ENCODE measurements at regions not wholly inside any gene's neighbourhood (a gene's known extent, or its start where the extent isn't known, plus 50 kb on each side); places are given as distances from the start of the nearest gene placed in this dataset.

GRCh38 chr12:17416748-17417147 is 673.2 kb downstream of the RERGL start:
- no peak for TF ChIP-seq CTCF (IDR thresholded peaks at IDR 0.05; ENCODE audit: insufficient read depth, low read length, poor library complexity, severe bottlenecking)
- DNase-seq (ENCODE audit: low read depth), result no peak
- Histone ChIP-seq H3K27me3 (ENCODE audit: control insufficient read depth, insufficient read depth, low read length) (no peaks in the 10 kb centered on the region), H3K36me3 (ENCODE audit: control insufficient read depth, insufficient read depth, low read length) (no peaks in the 10 kb centered on the region), H3K4me3 (ENCODE audit: low read depth, low read length) (no peak overlapping the region)

DNA sequence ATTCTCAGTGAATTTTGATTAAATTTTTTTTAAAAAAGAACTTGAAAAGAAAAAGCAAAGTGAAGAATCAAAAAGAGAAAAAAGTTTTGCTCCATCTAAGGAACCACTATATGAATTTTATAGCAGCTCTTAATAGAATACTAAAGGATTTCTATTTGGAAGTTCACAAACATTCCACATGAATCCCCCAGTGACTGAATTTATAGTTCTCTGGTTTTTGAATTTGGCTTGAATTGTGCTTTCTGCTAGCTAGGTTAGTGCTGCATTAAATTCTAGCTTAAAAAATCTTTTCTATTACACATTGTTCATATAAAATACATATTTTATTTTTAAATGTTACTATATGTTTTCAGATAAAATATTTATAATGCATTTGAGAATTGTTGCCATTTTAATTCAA is 675.4 kb downstream of the RERGL start:
- no peak overlapping the region for H3K4me3 ChIP-seq (ENCODE audit: low read depth, low read length)
- no peak for TF ChIP-seq CTCF (IDR thresholded peaks at IDR 0.05; ENCODE audit: insufficient read depth, low read length, poor library complexity, severe bottlenecking)
- no peaks in the 10 kb centered on the region for H3K36me3 ChIP-seq (ENCODE audit: control insufficient read depth, insufficient read depth, low read length)
- H3K27me3 ChIP-seq (ENCODE audit: control insufficient read depth, insufficient read depth, low read length), result no peaks in the 10 kb centered on the region
- no peak for DNase-seq (ENCODE audit: low read depth)

- DNase-seq (ENCODE audit: low read depth), result no peak
- no peak for TF ChIP-seq CTCF (IDR thresholded peaks at IDR 0.05; ENCODE audit: insufficient read depth, low read length, poor library complexity, severe bottlenecking)
- Histone ChIP-seq H3K27me3 (ENCODE audit: control insufficient read depth, insufficient read depth, low read length) (no peaks in the 10 kb centered on the region), H3K4me3 (ENCODE audit: low read depth, low read length) (no peak overlapping the region), H3K36me3 (ENCODE audit: control insufficient read depth, insufficient read depth, low read length) (no peaks in the 10 kb centered on the region)
These were observed 678.3 kb downstream of the RERGL start for GRCh38 chr12:17411662-17412061.

DNA sequence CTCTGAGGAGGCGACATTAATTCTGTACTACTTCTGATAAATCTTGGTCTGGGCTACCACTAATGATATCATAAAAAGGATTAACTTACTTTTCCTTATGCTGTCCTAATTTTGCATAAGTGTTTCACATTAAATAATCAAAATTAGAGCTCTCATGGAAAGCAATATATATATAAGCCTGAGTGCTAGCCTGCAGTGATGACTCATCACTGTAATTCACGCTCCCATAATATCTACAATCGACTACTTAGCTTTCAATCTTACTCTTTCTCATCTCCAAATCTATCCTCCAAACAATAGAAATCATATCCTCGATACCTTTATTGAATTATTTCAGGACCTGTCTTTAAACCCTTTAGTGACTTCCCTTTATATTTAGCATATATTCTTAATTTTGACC is 701.3 kb downstream of the RERGL start:
- no peak for DNase-seq (ENCODE audit: low read depth)
- H3K36me3 ChIP-seq (ENCODE audit: control insufficient read depth, insufficient read depth, low read length), result no peaks in the 10 kb centered on the region
- TF ChIP-seq CTCF (IDR thresholded peaks at IDR 0.05; ENCODE audit: insufficient read depth, low read length, poor library complexity, severe bottlenecking), result no peak

DNA sequence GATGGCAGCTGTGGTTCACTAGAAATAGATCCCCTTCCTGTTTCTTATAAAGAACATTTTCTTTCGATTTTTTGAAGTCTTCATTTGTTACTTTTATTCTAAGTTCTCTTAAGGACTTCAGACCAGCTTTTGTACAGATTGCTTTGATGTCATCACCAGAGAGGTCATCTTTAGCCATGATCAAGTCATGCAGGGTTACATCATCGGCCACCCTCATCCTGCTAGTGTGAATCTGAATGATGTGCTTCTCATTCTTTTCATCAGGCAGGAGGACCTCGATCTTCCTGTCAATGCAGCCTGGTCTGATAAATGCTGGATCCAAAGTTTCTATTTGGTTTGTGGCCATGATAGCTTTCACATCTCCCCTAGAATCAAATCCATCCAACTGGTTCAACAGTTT is 706.7 kb downstream of the RERGL start:
- Histone ChIP-seq H3K36me3 (ENCODE audit: control insufficient read depth, insufficient read depth, low read length) (no peaks in the 10 kb centered on the region), H3K4me3 (ENCODE audit: low read depth, low read length) (no peak overlapping the region), H3K27me3 (ENCODE audit: control insufficient read depth, insufficient read depth, low read length) (no peaks in the 10 kb centered on the region)
- TF ChIP-seq CTCF (IDR thresholded peaks at IDR 0.05; ENCODE audit: insufficient read depth, low read length, poor library complexity, severe bottlenecking), result no peak
- DNase-seq (ENCODE audit: low read depth), result no peak

More for the DNA sequence above, 701.3 kb downstream of the RERGL start:
- no peak overlapping the region for H3K4me3 ChIP-seq (ENCODE audit: low read depth, low read length)
- no peaks in the 10 kb centered on the region for H3K27me3 ChIP-seq (ENCODE audit: control insufficient read depth, insufficient read depth, low read length)

- no peak for TF ChIP-seq CTCF (IDR thresholded peaks at IDR 0.05; ENCODE audit: insufficient read depth, low read length, poor library complexity, severe bottlenecking)
- Histone ChIP-seq H3K27me3 (ENCODE audit: control insufficient read depth, insufficient read depth, low read length) (no peaks in the 10 kb centered on the region), H3K36me3 (ENCODE audit: control insufficient read depth, insufficient read depth, low read length) (no peaks in the 10 kb centered on the region), H3K4me3 (ENCODE audit: low read depth, low read length) (no peak overlapping the region)
- no peak for DNase-seq (ENCODE audit: low read depth)
These were observed 708.8 kb downstream of the RERGL start for GRCh38 chr12:17381211-17381610.
